HEK293T (cell line): ENCODE measurements at regions not wholly inside any gene's neighbourhood (a gene's known extent, or its start where the extent isn't known, plus 50 kb on each side); places are given as distances from the start of the nearest gene placed in this dataset.

Experiments
- CTCF ChIA-PET: fragments of 350-600 bp; formaldehyde crosslinking; extraction: SDS; loops from one replicate; lab custom pipeline; 2021; ENCODE audit warnings: antibody characterized with exemption, inconsistent platforms; lab: Yijun Ruan, JAX
- POLR2A ChIA-PET: fragments of 350-600 bp; formaldehyde crosslinking; extraction: SDS; loops from one replicate; lab custom pipeline; 2020; ENCODE audit warnings: antibody characterized with exemption, inconsistent platforms; lab: Yijun Ruan, JAX
- DNase-seq: peaks from one replicate; pipeline ENCODE4 v3.0.0; 2012; ENCODE audit warnings: mixed read lengths; ENCODE audit errors: extremely low spot score
- ARNT ChIP-seq: fragments of 450-650 bp; IDR thresholded peaks from 2 replicates; pipeline ENCODE4 v1.6.1; 2017; ENCODE audit warnings: mild to moderate bottlenecking
- BHLHE40 ChIP-seq: fragments of 450-650 bp; IDR thresholded peaks from 2 replicates; pipeline ENCODE4 v1.6.1; 2016; ENCODE audit warnings: mild to moderate bottlenecking, moderate library complexity, borderline replicate concordance
- CTBP1 ChIP-seq: fragments of 450-650 bp; IDR thresholded peaks from 2 replicates; pipeline ENCODE4 v1.6.1; 2016; ENCODE audit warnings: borderline replicate concordance
- FOXA1 ChIP-seq: fragments of 450-650 bp; IDR thresholded peaks from 2 replicates; pipeline ENCODE4 v1.6.1; 2016; ENCODE audit warnings: mild to moderate bottlenecking
- FOXK2 ChIP-seq: fragments of 450-650 bp; IDR thresholded peaks from 2 replicates; pipeline ENCODE4 v1.6.1; 2016; ENCODE audit warnings: mild to moderate bottlenecking
- FOXM1 ChIP-seq: fragments of 450-650 bp; IDR thresholded peaks from 2 replicates; pipeline ENCODE4 v1.6.1; 2017; ENCODE audit warnings: mild to moderate bottlenecking, borderline replicate concordance
- HDGF ChIP-seq: fragments of 450-650 bp; IDR thresholded peaks from 2 replicates; pipeline ENCODE4 v1.6.1; 2017; ENCODE audit warnings: antibody characterized with exemption, borderline replicate concordance
- L3MBTL2 ChIP-seq: fragments of 450-650 bp; conservative IDR thresholded peaks from 2 replicates; pipeline ENCODE4 v1.6.1; 2016; ENCODE audit warnings: mild to moderate bottlenecking
- LEF1 ChIP-seq: fragments of 450-650 bp; IDR thresholded peaks from 2 replicates; pipeline ENCODE4 v1.6.1; 2017; ENCODE audit warnings: mild to moderate bottlenecking, borderline replicate concordance
- NFRKB ChIP-seq: fragments of 450-650 bp; IDR thresholded peaks from 2 replicates; pipeline ENCODE4 v1.6.1; 2016; ENCODE audit warnings: mild to moderate bottlenecking, moderate library complexity
- SP1 ChIP-seq: fragments of 450-650 bp; IDR thresholded peaks from 2 replicates; pipeline ENCODE4 v1.6.1; 2017
- SUZ12 ChIP-seq: fragments of 450-650 bp; IDR thresholded peaks from 2 replicates; pipeline ENCODE4 v1.6.1; 2016; ENCODE audit warnings: mild to moderate bottlenecking
- TARDBP ChIP-seq: fragments of 450-650 bp; IDR thresholded peaks from 2 replicates; pipeline ENCODE4 v1.6.1; 2016
- ZNF384 ChIP-seq: fragments of 450-650 bp; IDR thresholded peaks from 2 replicates; pipeline ENCODE4 v1.6.1; 2016
- TF ChIP-seq, protein P1 (sequence below): fragments of 450-650 bp; IDR thresholded peaks from 2 replicates; pipeline ENCODE4 v1.6.1; 2016

GRCh38 chr3:124569761-124570160 is 160.5 kb upstream of the UMPS start:
- no peak for DNase-seq
- TF ChIP-seq SP1 (no peak), CTBP1 (no peak), FOXM1 (no peak), LEF1 (no peak), ARNT (no peak), BHLHE40 (no peak), TARDBP (no peak), HDGF (no peak), FOXA1 (no peak), L3MBTL2 (no peak), FOXK2 (no peak)
- TF ChIP-seq, protein P1, sequence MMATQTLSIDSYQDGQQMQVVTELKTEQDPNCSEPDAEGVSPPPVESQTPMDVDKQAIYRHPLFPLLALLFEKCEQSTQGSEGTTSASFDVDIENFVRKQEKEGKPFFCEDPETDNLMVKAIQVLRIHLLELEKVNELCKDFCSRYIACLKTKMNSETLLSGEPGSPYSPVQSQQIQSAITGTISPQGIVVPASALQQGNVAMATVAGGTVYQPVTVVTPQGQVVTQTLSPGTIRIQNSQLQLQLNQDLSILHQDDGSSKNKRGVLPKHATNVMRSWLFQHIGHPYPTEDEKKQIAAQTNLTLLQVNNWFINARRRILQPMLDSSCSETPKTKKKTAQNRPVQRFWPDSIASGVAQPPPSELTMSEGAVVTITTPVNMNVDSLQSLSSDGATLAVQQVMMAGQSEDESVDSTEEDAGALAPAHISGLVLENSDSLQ: no peak
- POLR2A ChIA-PET: interaction anchor here (1.2 kb wide), 1 partner anchor 161 kb away, joined by 5 read pairs; the partner anchor contains the start of gene UMPS
- CTCF ChIA-PET: no interaction called here

GRCh38 chr3:124570232-124570631 is 160.0 kb upstream of the UMPS start:
- POLR2A ChIA-PET: interaction anchor here (1.2 kb wide), 1 partner anchor 160 kb away, joined by 5 read pairs; the partner anchor contains the start of gene UMPS
- CTCF ChIA-PET: interaction anchor here (0.9 to 2.4 kb wide), 2 partner anchors 8 to 11 kb away, joined by 5 to 8 read pairs; no protein-coding TSS in a partner anchor
- DNase-seq: no peak
- TF ChIP-seq SP1 (no peak), ARNT (no peak), FOXM1 (no peak)

DNA sequence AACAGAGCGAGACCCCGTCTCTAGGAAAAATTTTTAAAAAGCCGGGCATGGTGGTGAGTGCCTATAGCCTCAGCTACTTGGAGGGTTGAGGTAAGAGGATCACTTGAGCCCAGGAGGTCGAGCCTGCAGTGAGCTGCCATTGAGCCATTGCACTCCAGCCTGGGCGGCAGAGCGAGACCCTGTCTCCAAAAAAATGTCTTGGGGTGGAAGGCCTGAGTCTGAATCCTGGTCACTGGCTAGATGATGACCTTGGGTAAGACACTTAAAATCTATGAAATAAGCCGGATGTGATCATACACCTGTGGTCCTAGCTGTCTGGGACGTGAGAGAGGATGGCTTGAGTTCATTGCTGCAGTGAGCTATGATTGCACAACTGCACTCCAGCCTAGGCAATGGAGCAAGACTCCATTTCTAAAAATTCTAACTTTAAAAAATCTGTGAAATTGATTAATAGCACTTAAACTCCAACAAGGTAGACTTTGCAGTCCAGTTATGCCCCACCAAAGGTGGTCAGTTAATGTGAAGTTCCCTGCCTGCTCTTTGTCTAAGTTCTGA is 157.3 kb upstream of the UMPS start:
- TF ChIP-seq TARDBP: no peak
- ChIA-PET CTCF (no interaction called here), POLR2A (no interaction called here)
- no peak for DNase-seq

- no peak for DNase-seq
- ChIA-PET POLR2A (no interaction called here), CTCF (interaction anchor here (0.8 kb wide), 1 partner anchor 9 kb away, joined by 3 read pairs; no protein-coding TSS in a partner anchor)
- no peak for TF ChIP-seq ZNF384
- no peak for TF ChIP-seq LEF1
- TF ChIP-seq NFRKB: no peak
These were observed 156.2 kb upstream of the UMPS start for GRCh38 chr3:124574012-124574411.

GRCh38 chr3:124576565-124577493 is 153.4 kb upstream of the UMPS start:
- ChIA-PET CTCF (interaction anchor here (0.5 to 1.2 kb wide), 2 partner anchors 13 to 18 kb away, joined by 3 read pairs; no protein-coding TSS in a partner anchor), POLR2A (no interaction called here)
- TF ChIP-seq TARDBP (no peak), FOXK2 (no peak), NFRKB (no peak), BHLHE40 (no peak), ZNF384 (no peak), SUZ12 (no peak), L3MBTL2 (no peak), HDGF (no peak), SP1 (no peak), CTBP1 (no peak), ARNT (no peak)
- TF ChIP-seq, protein P1: no peak
- no peak for DNase-seq

- no peak for DNase-seq
- ChIA-PET CTCF (interaction anchor here (1.2 kb wide), 1 partner anchor 19 kb away, joined by 3 read pairs; no protein-coding TSS in a partner anchor), POLR2A (no interaction called here)
- TF ChIP-seq LEF1 (no peak), HDGF (no peak), ARNT (no peak), ZNF384 (no peak), SP1 (no peak), FOXA1 (no peak), FOXM1 (no peak), NFRKB (no peak), BHLHE40 (no peak), L3MBTL2 (no peak)
- TF ChIP-seq, protein P1: no peak
These were observed 152.6 kb upstream of the UMPS start for GRCh38 chr3:124577494-124578167.
